C4-2B (cell line): ENCODE measurements at regions not wholly inside any gene's neighbourhood (a gene's known extent, or its start where the extent isn't known, plus 50 kb on each side); places are given as distances from the start of the nearest gene placed in this dataset.

Experiments
- H3K27ac ChIP-seq: fragments of 450-650 bp; 2 replicates; pipeline ENCODE4 v1.5.1; 2017
- CTCF ChIP-seq: fragments of 450-650 bp; conservative IDR thresholded peaks from 2 replicates; pipeline ENCODE4 v1.5.1; 2017; ENCODE audit warnings: mild to moderate bottlenecking
- ZFX ChIP-seq: fragments of 450-650 bp; IDR thresholded peaks from 2 replicates; pipeline ENCODE4 v1.6.1; 2017

- no peak for TF ChIP-seq ZFX
- no peak for TF ChIP-seq CTCF
- H3K27ac ChIP-seq = no peak overlapping the region
These were observed 511.2 kb downstream of the PLPP3 start for GRCh38 chr1:56068210-56068609.

- TF ChIP-seq CTCF = no peak
- TF ChIP-seq ZFX = no peak
- no peak overlapping the region for H3K27ac ChIP-seq
These were observed 513.6 kb downstream of the PLPP3 start for GRCh38 chr1:56065729-56066128.

- TF ChIP-seq CTCF = no peak
- no peak for TF ChIP-seq ZFX
- no peak overlapping the region for H3K27ac ChIP-seq
These were observed 514.7 kb downstream of the PLPP3 start for GRCh38 chr1:56064705-56065104.

GRCh38 chr1:56063461-56063860, 515.9 kb downstream of the PLPP3 start:
- H3K27ac ChIP-seq = no peak overlapping the region
- TF ChIP-seq ZFX = no peak

- TF ChIP-seq ZFX (no peak), CTCF (no peak)
- peak overlapping the region; percentile 43; the same call in 1 of the 2 replicates for H3K27ac ChIP-seq
These were observed 516.7 kb downstream of the PLPP3 start for GRCh38 chr1:56062625-56063024.

- peak overlapping the region; percentile 43; the same call in 1 of the 2 replicates for H3K27ac ChIP-seq
- TF ChIP-seq CTCF (no peak), ZFX (no peak)
These were observed 517.5 kb downstream of the PLPP3 start for GRCh38 chr1:56061824-56062223.

- TF ChIP-seq ZFX (no peak), CTCF (no peak)
These were observed 518.5 kb downstream of the PLPP3 start for GRCh38 chr1:56060906-56061305.

GRCh38 chr1:56057466-56058405, 521.6 kb downstream of the PLPP3 start:
- TF ChIP-seq CTCF (no peak), ZFX (no peak)
- no peak overlapping the region for H3K27ac ChIP-seq

More at GRCh38 chr1:56060906-56061305, 518.5 kb downstream of the PLPP3 start:
- H3K27ac ChIP-seq = no peak overlapping the region
